ENCODE measurements at regions not wholly inside any gene's neighbourhood (a gene's known extent, or its start where the extent isn't known, plus 50 kb on each side); places are given as distances from the start of the nearest gene placed in this dataset.

DNA sequence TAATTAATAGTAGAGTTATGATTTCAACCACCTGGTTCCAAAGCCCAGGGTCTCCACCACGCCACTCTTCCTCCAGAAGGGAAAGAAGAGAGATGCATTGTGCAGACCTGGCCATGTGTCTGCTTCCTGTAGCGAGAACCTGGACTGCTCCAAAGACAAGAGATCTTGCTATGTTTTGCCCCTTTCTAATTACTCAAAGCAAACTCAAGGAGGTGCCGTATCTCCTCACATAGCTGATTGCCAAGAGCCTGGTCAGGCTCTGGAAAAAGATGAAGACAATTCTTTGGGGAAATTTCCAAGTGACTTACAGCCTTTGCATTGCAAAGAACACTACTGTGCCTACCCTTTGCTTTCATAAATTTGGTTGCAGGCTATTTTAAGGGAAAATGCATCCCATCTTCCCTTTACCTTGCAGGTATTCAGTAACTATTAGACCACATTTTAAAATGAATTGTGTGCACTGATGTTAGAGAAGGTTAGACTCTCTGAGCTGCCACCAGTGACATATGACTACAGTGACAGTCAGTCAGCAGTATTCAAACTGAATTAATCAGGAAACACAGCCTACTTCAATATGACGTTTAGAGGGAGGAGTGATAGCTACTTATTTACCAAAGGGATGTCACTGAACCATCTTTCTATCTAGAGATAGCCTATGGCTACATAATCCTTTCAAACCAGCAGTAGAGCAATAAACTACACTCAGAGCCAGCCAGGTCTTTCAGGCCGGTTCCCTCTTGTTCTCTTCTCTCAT is 842.1 kb upstream of the FANCL start (continued):
- TF ChIP-seq BCLAF1 (IDR thresholded peaks at IDR 0.05) (no peak), RFX5 (IDR thresholded peaks at IDR 0.05; ENCODE audit: low read depth, low read length) (no peak), MEF2B (IDR thresholded peaks at IDR 0.05; ENCODE audit: partially characterized antibody, poor library complexity, severe bottlenecking) (no peak), BCL3 (IDR thresholded peaks at IDR 0.05; ENCODE audit: borderline replicate concordance, insufficient read depth, low read depth, low read length, poor library complexity, severe bottlenecking) (no peak), ZNF592 (IDR thresholded peaks at IDR 0.05) (no peak), NR2F1 (conservative IDR thresholded peaks at IDR 0.05) (no peak)

Measured in GM12878 (cell line).